OCI-LY3 (cell line): ENCODE measurements at regions not wholly inside any gene's neighbourhood (a gene's known extent, or its start where the extent isn't known, plus 50 kb on each side); places are given as distances from the start of the nearest gene placed in this dataset.
"Not testable (repeated sequence)": the region's sequence is repeated elsewhere in the genome, so short reads cannot be mapped to it uniquely, and the experiment has no call there.

Experiments used
- H2AFZ ChIP-seq: fragments of 200-600, 300-600 bp; shearing (Covaris generic); 2 replicates; pipeline ENCODE4 v1.6.0; 2014; ENCODE audit warnings: antibody characterized with exemption, low read depth, low read length
- H3K27ac ChIP-seq: fragments of 200-600, 300-600 bp; sonication (generic); 2 replicates; pipeline ENCODE4 v1.5.1; 2014; ENCODE audit warnings: mild to moderate bottlenecking, low read length, moderate library complexity, mixed read lengths
- H3K27me3 ChIP-seq: fragments of 200-600, 300-600 bp; sonication (generic); 2 replicates; pipeline ENCODE4 v1.6.1; 2014; ENCODE audit warnings: low read depth, low read length, mixed read lengths
- H3K36me3 ChIP-seq: fragments of 200-600, 300-600 bp; sonication (generic); replicated peaks from 2 replicates; pipeline ENCODE3; 2014; ENCODE audit warnings: low read depth, low read length, mixed read lengths
- H3K4me1 ChIP-seq: fragments of 300-600, 200-600 bp; sonication (generic); 2 replicates; pipeline ENCODE4 v1.6.1; 2014; ENCODE audit warnings: low read length, mixed read lengths
- H3K4me2 ChIP-seq: fragments of 200-600, 300-600 bp; sonication (generic); 2 replicates; pipeline ENCODE4 v1.6.1; 2014; ENCODE audit warnings: low read length, mixed read lengths
- H3K4me3 ChIP-seq: fragments of 300-600, 200-600 bp; sonication (generic); 2 replicates; pipeline ENCODE4 v1.5.1; 2014; ENCODE audit warnings: antibody characterized with exemption, mild to moderate bottlenecking, low read length, moderate library complexity
- H3K79me2 ChIP-seq: fragments of 300-600, 200-600 bp; shearing (Covaris generic); 2 replicates; pipeline ENCODE4 v1.6.1; 2014; ENCODE audit warnings: mild to moderate bottlenecking, low read length, mixed read lengths
- H3K9ac ChIP-seq: fragments of 300-600, 200-600 bp; shearing (Covaris generic); 2 replicates; pipeline ENCODE4 v1.6.0; 2014; ENCODE audit warnings: mild to moderate bottlenecking, low read length, moderate library complexity
- H3K9me3 ChIP-seq: fragments of 200-600, 300-600 bp; shearing (Covaris generic); 2 replicates; pipeline ENCODE4 v1.6.1; 2014; ENCODE audit warnings: low read length, mixed read lengths; ENCODE audit not compliant: insufficient read depth
- H4K20me1 ChIP-seq: fragments of 200-600, 300-600 bp; sonication (generic); 2 replicates; pipeline ENCODE4 v1.6.1; 2016; ENCODE audit warnings: low read length, mixed read lengths; ENCODE audit not compliant: insufficient read depth
- CTCF ChIP-seq: fragments of 200-600, 300-600 bp; sonication (generic); IDR thresholded peaks from 2 replicates; pipeline ENCODE4 v1.5.1; 2014; ENCODE audit warnings: antibody characterized with exemption, low read length, low read depth
- EZH2phosphoT487 ChIP-seq: fragments of 200-600 bp; shearing (Covaris generic); IDR thresholded peaks from 2 replicates; pipeline ENCODE4 v1.6.1; 2018; ENCODE audit warnings: antibody characterized with exemption, mixed run types, low read depth

GRCh38 chr4:31023109-31023508 lies 302.9 kb downstream of the PCDH7 start:
- Histone ChIP-seq H2AFZ (no peak overlapping the region), H3K27me3 (no peaks in the 10 kb centered on the region), H3K36me3 (no peaks in the 10 kb centered on the region), H3K9ac (no peak overlapping the region), H4K20me1 (no peaks in the 10 kb centered on the region), H3K4me1 (peaks cover 11% of the 10 kb centered on the region), H3K27ac (no peak overlapping the region), H3K4me3 (no peak overlapping the region), H3K9me3 (no peaks in the 10 kb centered on the region), H3K79me2 (no peaks in the 10 kb centered on the region), H3K4me2 (peak overlapping the region; percentile 13; the same call in 1 of the 2 replicates)
- TF ChIP-seq CTCF = no peak
- TF ChIP-seq EZH2phosphoT487 = no peak

- H4K20me1 ChIP-seq = no peaks in the 10 kb centered on the region
- no peak overlapping the region for H3K27ac ChIP-seq
- H3K27me3 ChIP-seq = no peaks in the 10 kb centered on the region
- no peak for TF ChIP-seq CTCF
- no peak for TF ChIP-seq EZH2phosphoT487
- no peak overlapping the region for H3K9ac ChIP-seq
- H3K36me3 ChIP-seq = no peaks in the 10 kb centered on the region
- no peak overlapping the region for H3K4me3 ChIP-seq
- H3K9me3 ChIP-seq = no peaks in the 10 kb centered on the region
- peaks cover 11% of the 10 kb centered on the region for H3K4me1 ChIP-seq
- no peak overlapping the region for H3K4me2 ChIP-seq
- H2AFZ ChIP-seq = no peak overlapping the region
- no peaks in the 10 kb centered on the region for H3K79me2 ChIP-seq
Observed at GRCh38 chr4:31023742-31024141, 303.6 kb downstream of the PCDH7 start.

GRCh38 chr4:31024781-31025180 lies 304.6 kb downstream of the PCDH7 start:
- not testable (repeated sequence) for H3K4me3 ChIP-seq, H3K9ac ChIP-seq, H2AFZ ChIP-seq, H3K79me2 ChIP-seq, H3K4me2 ChIP-seq, H3K9me3 ChIP-seq, H3K27ac ChIP-seq, H3K36me3 ChIP-seq, H4K20me1 ChIP-seq, H3K27me3 ChIP-seq
- H3K4me1 ChIP-seq = peaks cover 11% of the 10 kb centered on the region

GRCh38 chr4:31026256-31026655 lies 306.1 kb downstream of the PCDH7 start:
- no peak overlapping the region for H3K9ac ChIP-seq
- H3K4me1 ChIP-seq = peaks cover 7% of the 10 kb centered on the region
- H3K79me2 ChIP-seq = no peaks in the 10 kb centered on the region
- H3K9me3 ChIP-seq = no peaks in the 10 kb centered on the region
- no peak overlapping the region for H3K27ac ChIP-seq
- no peaks in the 10 kb centered on the region for H3K36me3 ChIP-seq
- no peak overlapping the region for H3K4me3 ChIP-seq
- TF ChIP-seq EZH2phosphoT487 = no peak
- TF ChIP-seq CTCF = no peak
- H4K20me1 ChIP-seq = no peaks in the 10 kb centered on the region
- H3K27me3 ChIP-seq = no peaks in the 10 kb centered on the region
- H3K4me2 ChIP-seq = no peak overlapping the region
- H2AFZ ChIP-seq = no peak overlapping the region

GRCh38 chr4:31034550-31034949 lies 314.4 kb downstream of the PCDH7 start:
- Histone ChIP-seq H3K79me2 (no peaks in the 10 kb centered on the region), H3K27ac (no peak overlapping the region), H2AFZ (no peak overlapping the region), H3K9me3 (no peaks in the 10 kb centered on the region), H3K4me2 (no peak overlapping the region), H3K4me1 (peaks cover 10% of the 10 kb centered on the region), H3K9ac (no peak overlapping the region), H3K27me3 (no peaks in the 10 kb centered on the region), H3K36me3 (no peaks in the 10 kb centered on the region), H4K20me1 (no peaks in the 10 kb centered on the region), H3K4me3 (no peak overlapping the region)
- TF ChIP-seq EZH2phosphoT487 (no peak), CTCF (no peak)
